WTC11 (cell line): ENCODE measurements at regions not wholly inside any gene's neighbourhood (a gene's known extent, or its start where the extent isn't known, plus 50 kb on each side); places are given as distances from the start of the nearest gene placed in this dataset.

Experiments
- ATAC-seq: fragments of 200-7000 bp; cut with Tn5 transposase; 2 replicates; pipeline ENCODE4 v1.10.0; 2021; ENCODE audit warnings: mild to moderate bottlenecking, moderate library complexity
- CTCF ChIA-PET: fragments of 300-600 bp; sonication (Branson Sonifier 250); formaldehyde crosslinking; loops from one replicate; lab custom pipeline; 2021; ENCODE audit warnings: antibody characterized with exemption; lab: Charles Lee
- POLR2A ChIA-PET: fragments of 350-600 bp; sonication (Branson Sonifier 250); formaldehyde crosslinking; loops from one replicate; lab custom pipeline; 2021; ENCODE audit warnings: antibody characterized with exemption; lab: Charles Lee
- DNase-seq: peaks from one replicate; pipeline ENCODE4 v3.0.0; 2021; ENCODE audit warnings: low spot score
- H3K27ac Mint-ChIP-seq: 2 replicates; pipeline ENCODE4 v1.8.0; 2021; ENCODE audit warnings: mixed read lengths
- H3K27me3 Mint-ChIP-seq: 2 replicates; pipeline ENCODE4 v1.8.0; 2021; ENCODE audit warnings: low read depth, mild to moderate bottlenecking, moderate library complexity, mixed read lengths
- H3K36me3 Mint-ChIP-seq: 2 replicates; pipeline ENCODE4 v1.8.0; 2021; ENCODE audit warnings: mixed read lengths
- H3K4me1 Mint-ChIP-seq: 2 replicates; pipeline ENCODE4 v1.8.0; 2022; ENCODE audit warnings: mixed read lengths
- H3K4me3 Mint-ChIP-seq: 2 replicates; pipeline ENCODE4 v1.8.0; 2021; ENCODE audit warnings: mild to moderate bottlenecking, moderate library complexity, mixed read lengths
- H3K9me3 Mint-ChIP-seq: 2 replicates; pipeline ENCODE4 v1.8.0; 2021; ENCODE audit warnings: mixed read lengths
- CBFB ChIP-seq: sonication (generic); formaldehyde crosslinking; IDR thresholded peaks from 2 replicates; pipeline ENCODE4 v1.8.1; 2022; ENCODE audit warnings: mild to moderate bottlenecking, low read depth, missing genetic modification reagents
- CTCF ChIP-seq: fragments of 200-600 bp; IDR thresholded peaks from 2 replicates; pipeline ENCODE4 v1.8.0; 2022; ENCODE audit warnings: antibody characterized with exemption
- EMX1 ChIP-seq: fragments of 250-450 bp; sonication (Bioruptor Pico); IDR thresholded peaks from 2 replicates; pipeline ENCODE4 v1.8.0; 2021; ENCODE audit warnings: mild to moderate bottlenecking
- ETV6 ChIP-seq: sonication (generic); formaldehyde crosslinking; IDR thresholded peaks from 2 replicates; pipeline ENCODE4 v1.8.1; 2022; ENCODE audit warnings: mild to moderate bottlenecking, missing genetic modification reagents
- FOXJ3 ChIP-seq: sonication (generic); formaldehyde crosslinking; IDR thresholded peaks from 2 replicates; pipeline ENCODE4 v1.9.0; 2021; ENCODE audit warnings: missing genetic modification reagents, mild to moderate bottlenecking, borderline replicate concordance
- FOXK1 ChIP-seq: sonication (generic); formaldehyde crosslinking; IDR thresholded peaks from 2 replicates; pipeline ENCODE4 v1.8.0; 2022; ENCODE audit warnings: mild to moderate bottlenecking, moderate library complexity, missing genetic modification reagents
- GABPB1 ChIP-seq: sonication (generic); formaldehyde crosslinking; IDR thresholded peaks from 2 replicates; pipeline ENCODE4 v1.8.1; 2023; ENCODE audit warnings: mild to moderate bottlenecking, missing genetic modification reagents
- HMGXB4 ChIP-seq: sonication (generic); formaldehyde crosslinking; IDR thresholded peaks from 2 replicates; pipeline ENCODE4 v1.8.1; 2023; ENCODE audit warnings: mild to moderate bottlenecking, moderate library complexity, missing genetic modification reagents
- KAT7 ChIP-seq: sonication (generic); formaldehyde crosslinking; IDR thresholded peaks from 2 replicates; pipeline ENCODE4 v1.8.1; 2023; ENCODE audit warnings: missing genetic modification reagents, mild to moderate bottlenecking, borderline replicate concordance
- MXD4 ChIP-seq: fragments of 250-450 bp; sonication (Bioruptor Pico); IDR thresholded peaks from 2 replicates; pipeline ENCODE4 v1.8.0; 2021; ENCODE audit warnings: mild to moderate bottlenecking, moderate library complexity, borderline replicate concordance
- SP1 ChIP-seq: sonication (generic); formaldehyde crosslinking; conservative IDR thresholded peaks from 2 replicates; pipeline ENCODE4 v1.8.1; 2022; ENCODE audit warnings: missing genetic modification reagents
- TCF7 ChIP-seq: sonication (generic); formaldehyde crosslinking; IDR thresholded peaks from 2 replicates; pipeline ENCODE4 v1.8.0; 2022; ENCODE audit warnings: mild to moderate bottlenecking, low read depth, missing genetic modification reagents, moderate library complexity
- ZBTB21 ChIP-seq: sonication (generic); formaldehyde crosslinking; IDR thresholded peaks from 2 replicates; pipeline ENCODE4 v1.8.1; 2023; ENCODE audit warnings: mild to moderate bottlenecking, missing genetic modification reagents, borderline replicate concordance
- ZNF532 ChIP-seq: fragments of 250-450 bp; sonication (Bioruptor Pico); IDR thresholded peaks from 2 replicates; pipeline ENCODE4 v1.9.0; 2021; ENCODE audit warnings: mild to moderate bottlenecking, borderline replicate concordance
- ZSCAN18 ChIP-seq: fragments of 250-450 bp; sonication (Bioruptor Pico); IDR thresholded peaks from 2 replicates; pipeline ENCODE4 v2.1.2; 2022; ENCODE audit warnings: mild to moderate bottlenecking, moderate library complexity

- TF ChIP-seq CTCF (no peak), ZSCAN18 (CRISPR knock-in tag) (no peak)
- TF ChIP-seq, all 79 proteins: peak for 0
Observed at GRCh38 chr22:49359076-49359475, 468.6 kb downstream of the BRD1 start (continued).

GRCh38 chr22:49357661-49358440 lies 469.8 kb downstream of the BRD1 start:
- Mint-ChIP-seq H3K36me3 (no peaks in the 10 kb centered on the region), H3K4me3 (no peak overlapping the region), H3K27me3 (no peaks in the 10 kb centered on the region), H3K9me3 (no peaks in the 10 kb centered on the region), H3K27ac (no peak overlapping the region), H3K4me1 (no peaks in the 10 kb centered on the region)
- CTCF ChIA-PET: no interaction called here
- POLR2A ChIA-PET: no interaction called here
- no peak for ATAC-seq
- TF ChIP-seq SP1 (no peak), CBFB (CRISPR knock-in tag) (no peak), ZBTB21 (CRISPR knock-in tag) (no peak), HMGXB4 (no peak), FOXJ3 (no peak), ZNF532 (no peak), CTCF (no peak), EMX1 (no peak), TCF7 (CRISPR knock-in tag) (no peak), GABPB1 (no peak), FOXK1 (CRISPR knock-in tag) (no peak), ETV6 (CRISPR knock-in tag) (no peak), MXD4 (CRISPR knock-in tag) (no peak), KAT7 (CRISPR knock-in tag) (no peak)
- DNase-seq: no peak
